ENCODE measurements at regions not wholly inside any gene's neighbourhood (a gene's known extent, or its start where the extent isn't known, plus 50 kb on each side); places are given as distances from the start of the nearest gene placed in this dataset.

DNA sequence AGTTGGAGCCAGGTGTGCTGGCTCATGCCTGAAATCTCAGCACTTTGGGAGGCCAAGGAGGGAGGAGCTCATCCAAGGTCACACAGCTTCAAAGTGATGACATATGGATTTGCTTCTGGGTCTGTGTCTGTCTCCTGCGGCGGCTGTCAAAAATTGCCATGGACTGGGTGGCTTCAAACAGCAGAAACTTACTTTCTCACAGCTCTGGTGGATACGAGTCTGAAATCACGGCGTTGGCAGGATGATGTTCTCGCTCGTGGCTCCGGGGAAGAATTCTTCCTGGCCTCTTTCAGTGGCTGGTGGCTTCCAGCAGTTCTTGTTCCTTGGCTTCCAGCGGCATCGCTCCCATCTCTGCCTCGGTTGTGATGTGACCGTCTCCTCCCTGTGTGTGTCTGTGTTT, 314.8 kb upstream of the C1orf174 start:
- TF ChIP-seq POLR2AphosphoS5 (IDR thresholded peaks at IDR 0.05; ENCODE audit: low read depth, low read length) = no peak
- TF ChIP-seq TCF7L2 (IDR thresholded peaks at IDR 0.05; ENCODE audit: low read depth, low read length) = no peak

Measured in Panc1 (cell line).